IMR-90 (cell line): ENCODE measurements at regions not wholly inside any gene's neighbourhood (a gene's known extent, or its start where the extent isn't known, plus 50 kb on each side); places are given as distances from the start of the nearest gene placed in this dataset.

Experiments used
- CEBPB ChIP-seq: IDR thresholded peaks from 2 replicates; pipeline ENCODE4 v1.6.1; 2012; ENCODE audit warnings: low read depth, low read length, improper control_type of control experiment
- CHD1 ChIP-seq: IDR thresholded peaks from 2 replicates; pipeline ENCODE4 v1.6.1; 2012; ENCODE audit warnings: low read depth, low read length, improper control_type of control experiment
- FOS ChIP-seq: fragments of 150-350 bp; IDR thresholded peaks from 2 replicates; pipeline ENCODE4 v1.6.1; 2016; ENCODE audit warnings: low read depth, low read length
- MAZ ChIP-seq: IDR thresholded peaks from 2 replicates; pipeline ENCODE4 v1.6.1; 2012; ENCODE audit warnings: low read depth, mild to moderate bottlenecking, low read length, improper control_type of control experiment, moderate library complexity, borderline replicate concordance
- MXI1 ChIP-seq: IDR thresholded peaks from 2 replicates; pipeline ENCODE4 v1.6.1; 2012; ENCODE audit warnings: low read depth, mild to moderate bottlenecking, low read length, moderate library complexity, borderline replicate concordance
- POLR2A ChIP-seq: IDR thresholded peaks from 2 replicates; pipeline ENCODE4 v1.6.1; 2012; ENCODE audit warnings: mild to moderate bottlenecking, low read depth, low read length
- RAD21 ChIP-seq: IDR thresholded peaks from 2 replicates; pipeline ENCODE4 v1.6.1; 2012; ENCODE audit warnings: low read length, improper control_type of control experiment
- RCOR1 ChIP-seq: IDR thresholded peaks from 2 replicates; pipeline ENCODE4 v1.6.1; 2012; ENCODE audit warnings: mild to moderate bottlenecking, low read length, improper control_type of control experiment; ENCODE audit not compliant: insufficient replicate concordance
- RFX5 ChIP-seq: IDR thresholded peaks from 2 replicates; pipeline ENCODE4 v1.8.0; 2012; ENCODE audit warnings: low read depth, mild to moderate bottlenecking, low read length, moderate library complexity
- SMC3 ChIP-seq: fragments of 150-350 bp; IDR thresholded peaks from 2 replicates; pipeline ENCODE4 v1.6.1; 2016; ENCODE audit warnings: low read depth, mild to moderate bottlenecking, antibody characterized with exemption, low read length, moderate library complexity
- TF ChIP-seq, protein P1 (sequence below): conservative IDR thresholded peaks from 2 replicates; pipeline ENCODE4 v1.5.1; 2012; ENCODE audit warnings: mild to moderate bottlenecking, low read depth, low read length, improper control_type of control experiment
- TF ChIP-seq, protein P2 (sequence below): fragments of 150-350 bp; IDR thresholded peaks from 2 replicates; pipeline ENCODE4 v1.6.1; 2016; ENCODE audit warnings: low read depth, mild to moderate bottlenecking, low read length, moderate library complexity, borderline replicate concordance

DNA sequence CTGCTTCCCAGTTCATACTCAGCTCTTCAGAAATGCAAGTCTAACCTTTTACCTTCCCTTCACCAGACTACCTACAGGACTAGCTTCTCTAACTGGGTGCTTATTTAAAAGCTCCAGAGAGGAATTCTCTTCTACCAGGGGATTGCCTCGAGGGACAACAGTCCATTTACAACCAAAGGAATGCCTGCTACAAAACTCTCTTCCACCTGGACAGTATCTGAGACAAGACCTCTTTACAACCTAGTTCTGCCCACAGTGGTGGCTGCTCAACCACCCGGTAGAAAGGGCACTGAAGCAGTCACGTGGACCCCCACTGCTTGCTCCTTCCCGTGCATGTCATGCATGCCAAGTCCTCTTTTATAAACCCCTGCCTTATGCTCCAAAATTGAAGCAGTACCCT lies 158.1 kb upstream of the ANXA10 start:
- TF ChIP-seq POLR2A (no peak), RFX5 (no peak), RCOR1 (no peak), CEBPB (no peak), CHD1 (no peak), FOS (no peak), MXI1 (no peak), MAZ (no peak), RAD21 (no peak), SMC3 (no peak)
- TF ChIP-seq, protein P1, sequence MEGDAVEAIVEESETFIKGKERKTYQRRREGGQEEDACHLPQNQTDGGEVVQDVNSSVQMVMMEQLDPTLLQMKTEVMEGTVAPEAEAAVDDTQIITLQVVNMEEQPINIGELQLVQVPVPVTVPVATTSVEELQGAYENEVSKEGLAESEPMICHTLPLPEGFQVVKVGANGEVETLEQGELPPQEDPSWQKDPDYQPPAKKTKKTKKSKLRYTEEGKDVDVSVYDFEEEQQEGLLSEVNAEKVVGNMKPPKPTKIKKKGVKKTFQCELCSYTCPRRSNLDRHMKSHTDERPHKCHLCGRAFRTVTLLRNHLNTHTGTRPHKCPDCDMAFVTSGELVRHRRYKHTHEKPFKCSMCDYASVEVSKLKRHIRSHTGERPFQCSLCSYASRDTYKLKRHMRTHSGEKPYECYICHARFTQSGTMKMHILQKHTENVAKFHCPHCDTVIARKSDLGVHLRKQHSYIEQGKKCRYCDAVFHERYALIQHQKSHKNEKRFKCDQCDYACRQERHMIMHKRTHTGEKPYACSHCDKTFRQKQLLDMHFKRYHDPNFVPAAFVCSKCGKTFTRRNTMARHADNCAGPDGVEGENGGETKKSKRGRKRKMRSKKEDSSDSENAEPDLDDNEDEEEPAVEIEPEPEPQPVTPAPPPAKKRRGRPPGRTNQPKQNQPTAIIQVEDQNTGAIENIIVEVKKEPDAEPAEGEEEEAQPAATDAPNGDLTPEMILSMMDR = no peak
- TF ChIP-seq, protein P2, sequence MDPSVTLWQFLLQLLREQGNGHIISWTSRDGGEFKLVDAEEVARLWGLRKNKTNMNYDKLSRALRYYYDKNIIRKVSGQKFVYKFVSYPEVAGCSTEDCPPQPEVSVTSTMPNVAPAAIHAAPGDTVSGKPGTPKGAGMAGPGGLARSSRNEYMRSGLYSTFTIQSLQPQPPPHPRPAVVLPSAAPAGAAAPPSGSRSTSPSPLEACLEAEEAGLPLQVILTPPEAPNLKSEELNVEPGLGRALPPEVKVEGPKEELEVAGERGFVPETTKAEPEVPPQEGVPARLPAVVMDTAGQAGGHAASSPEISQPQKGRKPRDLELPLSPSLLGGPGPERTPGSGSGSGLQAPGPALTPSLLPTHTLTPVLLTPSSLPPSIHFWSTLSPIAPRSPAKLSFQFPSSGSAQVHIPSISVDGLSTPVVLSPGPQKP = no peak
